Mesodermal cell (in vitro differentiated cells): ENCODE measurements at regions not wholly inside any gene's neighbourhood (a gene's known extent, or its start where the extent isn't known, plus 50 kb on each side); places are given as distances from the start of the nearest gene placed in this dataset.

Experiments used
- H3K27ac ChIP-seq: 2 replicates; pipeline ENCODE4 v1.7.0; 2013; ENCODE audit warnings: mild to moderate bottlenecking, low read depth, low read length, moderate library complexity; ENCODE audit not compliant: severe bottlenecking
- H3K36me3 ChIP-seq: 2 replicates; pipeline ENCODE4 v1.7.1; 2013; ENCODE audit warnings: mild to moderate bottlenecking, low read length, moderate library complexity; ENCODE audit not compliant: control insufficient read depth, insufficient read depth
- H3K4me1 ChIP-seq: one replicate; pipeline ENCODE4 v1.7.1; 2013; ENCODE audit warnings: mild to moderate bottlenecking, low read length; ENCODE audit not compliant: insufficient read depth, control insufficient read depth, poor library complexity, severe bottlenecking
- H3K4me3 ChIP-seq: 2 replicates; pipeline ENCODE4 v1.7.0; 2013; ENCODE audit warnings: low read length, control low read depth, mild to moderate bottlenecking; ENCODE audit not compliant: insufficient read depth, poor library complexity, severe bottlenecking; ENCODE audit errors: extremely low read depth
- H3K9me3 ChIP-seq: 2 replicates; pipeline ENCODE4 v1.7.1; 2013; ENCODE audit warnings: mild to moderate bottlenecking, low read length, moderate library complexity; ENCODE audit not compliant: control insufficient read depth
- WGBS, 2 experiments: methylation state at CpG; one replicate each; pipeline ENCODE4 v1.1.5; 2013; ENCODE audit warnings: missing lambda C conversion rate in 2 of 2; ENCODE audit not compliant: insufficient coverage in 2 of 2; 5-methylcytosine and 5-hydroxymethylcytosine counted together

- WGBS, 2 experiments, result 25% methylated on average over 3 of the region's 6 CpGs; no CpG with 5 or more reads in 1 of the 2 experiments
- H3K36me3 ChIP-seq, result no peaks in the 10 kb centered on the region
- H3K4me1 ChIP-seq, result no peaks in the 10 kb centered on the region
- H3K9me3 ChIP-seq, result no peaks in the 10 kb centered on the region
- no peak overlapping the region for H3K4me3 ChIP-seq
- H3K27ac ChIP-seq, result no peak overlapping the region
Observed at GRCh38 chr12:71214511-71215285, 56.9 kb upstream of the TSPAN8 start.

GRCh38 chr12:71208053-71208685, 50.4 kb upstream of the TSPAN8 start:
- H3K4me3 ChIP-seq, result no peak overlapping the region
- no peak overlapping the region for H3K27ac ChIP-seq
- H3K36me3 ChIP-seq, result no peaks in the 10 kb centered on the region
- 0% methylated on average over 1 of the region's 1 CpG for WGBS, 2 experiments
- no peaks in the 10 kb centered on the region for H3K4me1 ChIP-seq
- peaks cover 14% of the 10 kb centered on the region for H3K9me3 ChIP-seq
